ENCODE measurements at regions not wholly inside any gene's neighbourhood (a gene's known extent, or its start where the extent isn't known, plus 50 kb on each side); places are given as distances from the start of the nearest gene placed in this dataset.
A peak's percentile ranks its signal among the peaks of the same experiment; 100 is the strongest.

DNA sequence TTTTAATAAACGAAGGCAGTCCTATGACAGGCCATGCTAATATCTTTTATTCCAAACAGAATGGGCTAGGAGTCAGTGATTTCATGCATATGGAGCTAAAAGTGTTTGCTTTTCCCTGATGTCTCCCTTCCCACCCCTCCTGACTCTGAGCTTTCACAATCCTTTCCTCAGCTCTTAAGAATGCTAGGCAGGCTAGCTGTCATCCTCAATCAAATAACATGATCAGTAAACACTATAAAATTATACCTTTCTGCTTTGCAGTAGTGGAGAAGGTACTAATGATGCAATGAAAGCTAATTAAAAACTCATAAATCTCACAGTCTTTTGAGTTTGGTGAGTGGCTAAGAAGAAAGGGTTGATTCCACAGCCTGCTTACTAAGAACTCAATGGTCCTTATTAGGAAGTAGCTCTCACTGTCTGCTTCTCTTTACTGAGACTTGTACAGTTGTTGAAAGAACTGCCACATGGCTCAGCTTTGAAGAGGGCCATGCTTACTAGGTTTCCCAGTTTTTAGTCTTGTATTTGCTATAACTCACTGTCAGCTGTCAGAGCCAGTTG lies 250.9 kb upstream of the JAG1 start:
- Mint-ChIP-seq H3K9me3 (no peaks in the 10 kb centered on the region), H3K27me3 (ENCODE audit: low read depth) (no peaks in the 10 kb centered on the region), H3K4me1 (peaks cover 40% of the 10 kb centered on the region), H3K4me3 (no peak overlapping the region), H3K36me3 (ENCODE audit: low read depth) (no peaks in the 10 kb centered on the region), H3K27ac (no peak overlapping the region)
- TF ChIP-seq, protein P1, sequence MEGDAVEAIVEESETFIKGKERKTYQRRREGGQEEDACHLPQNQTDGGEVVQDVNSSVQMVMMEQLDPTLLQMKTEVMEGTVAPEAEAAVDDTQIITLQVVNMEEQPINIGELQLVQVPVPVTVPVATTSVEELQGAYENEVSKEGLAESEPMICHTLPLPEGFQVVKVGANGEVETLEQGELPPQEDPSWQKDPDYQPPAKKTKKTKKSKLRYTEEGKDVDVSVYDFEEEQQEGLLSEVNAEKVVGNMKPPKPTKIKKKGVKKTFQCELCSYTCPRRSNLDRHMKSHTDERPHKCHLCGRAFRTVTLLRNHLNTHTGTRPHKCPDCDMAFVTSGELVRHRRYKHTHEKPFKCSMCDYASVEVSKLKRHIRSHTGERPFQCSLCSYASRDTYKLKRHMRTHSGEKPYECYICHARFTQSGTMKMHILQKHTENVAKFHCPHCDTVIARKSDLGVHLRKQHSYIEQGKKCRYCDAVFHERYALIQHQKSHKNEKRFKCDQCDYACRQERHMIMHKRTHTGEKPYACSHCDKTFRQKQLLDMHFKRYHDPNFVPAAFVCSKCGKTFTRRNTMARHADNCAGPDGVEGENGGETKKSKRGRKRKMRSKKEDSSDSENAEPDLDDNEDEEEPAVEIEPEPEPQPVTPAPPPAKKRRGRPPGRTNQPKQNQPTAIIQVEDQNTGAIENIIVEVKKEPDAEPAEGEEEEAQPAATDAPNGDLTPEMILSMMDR (IDR thresholded peaks at IDR 0.05; ENCODE audit: unreplicated experiment in 3 of 3), result no peak

DNA sequence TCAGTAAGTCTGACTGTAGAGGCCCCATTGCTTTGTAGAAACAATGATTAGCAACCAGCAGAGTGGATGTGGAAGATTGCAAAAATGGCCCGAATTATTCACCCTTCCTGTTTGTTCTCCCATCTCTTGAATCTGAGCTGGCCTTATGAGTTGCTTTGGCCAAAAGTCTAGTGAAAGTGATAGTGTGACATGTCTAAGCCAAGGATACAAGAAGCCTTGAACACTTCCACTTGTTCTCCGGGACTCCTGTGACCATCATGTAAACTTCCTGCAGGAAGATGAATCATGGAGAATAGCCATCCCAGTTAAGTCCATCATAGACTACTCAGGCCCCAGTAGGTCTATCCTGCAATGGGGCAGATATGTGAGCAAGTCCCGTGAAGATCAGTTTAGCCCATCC lies 252.0 kb upstream of the JAG1 start:
- Mint-ChIP-seq H3K27me3 (ENCODE audit: low read depth) (no peaks in the 10 kb centered on the region), H3K4me1 (peaks cover 31% of the 10 kb centered on the region), H3K4me3 (no peak overlapping the region), H3K36me3 (ENCODE audit: low read depth) (peaks cover 4% of the 10 kb centered on the region), H3K9me3 (no peaks in the 10 kb centered on the region), H3K27ac (no peak overlapping the region)
- TF ChIP-seq, protein P1 (IDR thresholded peaks at IDR 0.05; ENCODE audit: unreplicated experiment in 3 of 3), result no peak

DNA sequence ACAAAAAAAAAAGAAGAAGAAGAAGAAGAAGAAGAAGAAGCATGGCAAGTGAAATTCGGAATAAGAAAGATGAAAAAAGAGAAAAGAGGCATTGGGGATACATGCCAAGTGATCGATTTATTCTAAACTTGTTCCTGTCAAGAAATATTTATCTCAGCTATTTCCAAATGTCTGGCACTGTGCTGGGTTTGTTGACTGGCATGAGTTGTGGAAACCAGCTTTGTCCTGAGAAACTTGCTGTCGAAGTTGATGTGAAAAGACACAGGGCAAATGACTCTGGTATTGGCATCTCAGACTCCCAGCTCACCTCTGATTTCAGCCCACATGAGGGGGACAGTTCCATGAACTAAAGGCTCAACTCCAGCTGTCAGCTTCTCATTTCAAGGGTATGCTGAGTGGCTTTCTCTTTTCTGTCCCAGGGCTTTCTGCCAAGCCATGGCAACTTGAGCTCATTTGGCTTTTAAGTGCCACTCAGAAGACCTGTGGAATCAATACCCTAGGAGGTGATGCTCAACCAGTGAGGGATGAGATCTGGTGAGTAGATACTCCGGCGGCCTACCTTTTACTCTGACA lies 253.3 kb upstream of the JAG1 start:
- H3K4me1 Mint-ChIP-seq, result peaks cover 28% of the 10 kb centered on the region

DNA sequence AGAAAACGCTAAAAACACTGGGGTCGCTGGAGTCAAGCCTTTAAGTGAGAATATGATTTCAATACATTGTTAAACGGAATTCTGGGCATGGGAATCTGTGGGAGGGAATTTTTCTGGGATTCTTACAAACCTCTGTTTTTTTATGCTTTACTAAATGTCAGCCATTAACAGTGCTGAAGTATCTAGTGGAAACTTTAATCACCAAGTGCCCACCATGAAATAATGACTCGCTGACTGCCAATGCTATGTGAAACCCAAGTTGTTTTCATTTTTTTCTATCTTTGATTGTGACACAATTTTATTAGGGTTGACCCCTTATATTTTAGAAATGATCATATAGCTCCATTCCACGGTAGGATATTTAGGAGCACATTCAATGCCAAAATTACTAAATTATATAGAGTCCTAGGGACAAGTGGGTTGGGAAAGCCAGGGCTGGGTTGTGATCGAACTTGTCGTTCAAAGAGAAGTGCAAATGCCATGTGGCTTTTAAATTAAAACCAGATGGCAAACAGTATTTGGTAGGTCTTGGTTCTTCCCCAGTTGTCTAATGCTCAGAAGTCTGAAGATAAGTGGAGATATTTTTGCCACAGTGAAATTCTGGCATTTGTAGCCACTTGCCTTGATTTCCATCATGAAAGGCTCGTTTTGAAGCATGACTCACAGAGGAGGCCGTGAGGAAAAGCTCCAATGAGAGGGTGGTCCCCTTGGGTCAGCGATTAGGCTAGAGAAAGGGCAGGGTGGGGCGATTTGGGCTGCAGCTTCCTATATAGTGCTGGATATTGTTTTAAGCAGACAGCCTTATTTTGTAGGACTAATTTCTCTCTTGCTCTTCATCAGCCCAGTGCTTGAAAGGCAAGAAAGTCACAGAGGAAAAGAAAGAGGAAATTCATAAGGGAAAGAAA lies 254.4 kb upstream of the JAG1 start:
- Mint-ChIP-seq H3K4me3 (no peak overlapping the region), H3K9me3 (peaks cover 10% of the 10 kb centered on the region), H3K27me3 (ENCODE audit: low read depth) (no peaks in the 10 kb centered on the region), H3K27ac (peak overlapping the region in 2 of 3 experiments; percentile 13 to 38), H3K36me3 (ENCODE audit: low read depth) (peaks cover 4% of the 10 kb centered on the region), H3K4me1 (peaks cover 17% of the 10 kb centered on the region)
- TF ChIP-seq, protein P1 (IDR thresholded peaks at IDR 0.05; ENCODE audit: unreplicated experiment in 3 of 3), result no peak

More for the DNA sequence above, 253.3 kb upstream of the JAG1 start:
- H3K27me3 Mint-ChIP-seq (ENCODE audit: low read depth), result no peaks in the 10 kb centered on the region
- no peak overlapping the region for H3K27ac Mint-ChIP-seq
- peaks cover 6% of the 10 kb centered on the region for H3K9me3 Mint-ChIP-seq
- peaks cover 4% of the 10 kb centered on the region for H3K36me3 Mint-ChIP-seq (ENCODE audit: low read depth)
- no peak overlapping the region for H3K4me3 Mint-ChIP-seq
- TF ChIP-seq, protein P1 (IDR thresholded peaks at IDR 0.05; ENCODE audit: unreplicated experiment in 3 of 3), result no peak

DNA sequence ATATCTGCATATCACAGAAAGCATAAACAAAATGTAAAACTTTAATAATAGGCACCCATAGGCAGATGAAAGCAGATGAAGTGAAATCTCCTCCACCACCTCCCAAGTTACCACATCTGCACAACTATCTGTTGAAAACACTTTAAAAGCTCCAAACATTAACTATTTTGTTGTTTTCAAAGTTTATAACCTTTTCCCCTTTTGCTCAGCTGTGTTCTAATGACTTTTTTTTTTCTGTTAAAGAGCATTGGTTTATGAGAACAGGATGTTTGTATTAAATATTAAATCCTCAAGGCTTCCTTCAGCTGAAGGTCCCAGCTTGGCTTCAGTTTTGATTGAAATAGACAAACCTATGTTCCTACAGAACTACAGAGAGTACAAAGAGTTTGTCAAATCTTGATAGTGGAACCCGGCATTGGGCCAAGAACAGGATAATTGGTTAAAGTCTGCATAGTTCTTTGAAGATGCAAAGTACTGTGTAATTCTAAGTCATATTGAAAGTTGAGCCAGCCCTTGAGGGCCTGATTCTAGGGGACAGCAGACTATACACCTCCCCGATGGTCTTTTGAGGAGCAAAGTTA lies 255.1 kb upstream of the JAG1 start:
- Mint-ChIP-seq H3K36me3 (ENCODE audit: low read depth) (peaks cover 4% of the 10 kb centered on the region), H3K27ac (peak overlapping the region in 1 of 3 experiments; percentile 13), H3K27me3 (ENCODE audit: low read depth) (no peaks in the 10 kb centered on the region), H3K4me1 (peaks cover 13% of the 10 kb centered on the region), H3K4me3 (no peak overlapping the region), H3K9me3 (peaks cover 10% of the 10 kb centered on the region)
- TF ChIP-seq, protein P1 (IDR thresholded peaks at IDR 0.05; ENCODE audit: unreplicated experiment in 3 of 3), result no peak

All from nephron (organoid).